Left kidney (tissue), 1 donor: ENCODE measurements at regions not wholly inside any gene's neighbourhood (a gene's known extent, or its start where the extent isn't known, plus 50 kb on each side); places are given as distances from the start of the nearest gene placed in this dataset.
A peak's percentile ranks its signal among the peaks of the same experiment; 100 is the strongest.

Source experiments
- DNase-seq: peaks from one replicate; pipeline ENCODE4 v3.0.0-alpha.2; 2013

DNA sequence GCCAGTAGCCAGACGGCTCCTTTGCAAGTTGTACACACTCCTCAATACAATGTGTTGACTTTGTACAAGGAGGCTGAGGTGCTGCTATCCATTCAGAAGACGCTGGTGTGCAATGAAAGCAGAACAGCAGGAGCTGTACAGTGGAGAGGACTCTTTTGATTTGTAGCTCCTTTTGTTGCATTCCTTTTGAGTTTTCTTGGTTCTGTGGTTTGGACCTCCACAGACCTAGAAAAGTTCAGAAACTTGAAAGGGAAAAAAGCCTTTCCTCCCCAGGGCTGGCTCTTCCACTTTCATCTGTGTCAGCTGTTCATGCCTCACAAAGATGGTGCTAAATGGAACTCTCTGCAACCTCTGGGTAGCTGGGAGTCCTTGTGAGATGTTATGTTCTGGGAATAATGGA is 117.4 kb downstream of the MAT2B start:
- no peak for DNase-seq

DNA sequence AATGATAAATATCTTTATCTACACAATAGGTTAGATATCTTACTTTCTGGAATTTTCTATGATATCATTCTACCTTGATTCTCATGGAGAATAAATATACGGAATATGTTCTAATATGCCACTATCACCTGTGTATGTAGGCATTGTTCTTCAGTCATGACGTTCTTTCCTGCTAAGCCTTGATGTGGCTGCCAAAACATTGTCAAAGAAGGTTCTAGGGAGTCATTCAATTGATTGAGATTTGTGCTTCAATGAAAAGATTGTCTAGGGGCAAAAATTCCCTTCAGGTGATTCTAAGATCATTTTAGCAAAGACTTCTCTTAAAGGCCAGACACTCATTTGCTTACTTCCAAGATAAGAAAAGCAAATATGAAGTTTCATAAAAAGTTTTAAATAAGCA is 118.1 kb downstream of the MAT2B start:
- no peak for DNase-seq

DNA sequence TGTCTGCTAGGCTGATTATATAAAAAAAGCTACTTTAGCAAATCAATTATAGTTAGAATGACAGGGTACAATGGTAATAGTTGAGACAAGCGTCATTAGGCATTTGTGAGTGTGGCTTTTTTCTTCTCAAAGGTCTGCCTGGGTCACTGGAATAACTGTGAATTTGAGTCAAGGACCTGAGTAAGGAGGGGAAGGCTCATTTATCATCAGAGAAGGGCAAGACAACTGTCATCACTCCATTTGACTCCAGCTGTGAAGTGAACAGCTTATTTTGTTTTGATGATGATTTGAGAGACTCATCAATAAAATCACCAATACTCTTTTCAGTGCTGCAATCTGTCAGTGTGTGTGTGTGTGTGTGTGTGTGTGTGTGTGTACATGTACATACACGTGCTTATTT is 118.6 kb downstream of the MAT2B start:
- peak; percentile 6 for DNase-seq

DNA sequence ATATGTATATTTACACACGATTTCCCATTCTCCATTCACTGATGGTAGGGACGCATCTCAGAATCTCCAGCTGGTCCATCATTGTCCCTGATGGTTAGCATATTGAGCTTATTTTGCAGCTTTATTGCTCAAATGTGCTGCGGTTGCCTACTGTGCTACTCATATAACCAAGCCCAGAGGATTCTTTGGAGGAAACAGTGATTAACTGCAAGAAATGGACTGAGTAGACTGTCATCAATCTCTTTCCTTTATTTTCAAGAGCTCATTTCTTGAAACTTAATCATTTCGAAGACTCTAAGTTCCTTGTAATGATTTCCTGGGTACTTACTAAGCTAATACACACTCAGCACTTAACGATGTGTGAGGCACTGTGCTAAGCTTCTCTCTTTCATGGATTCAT is 119.0 kb downstream of the MAT2B start:
- DNase-seq: no peak

DNA sequence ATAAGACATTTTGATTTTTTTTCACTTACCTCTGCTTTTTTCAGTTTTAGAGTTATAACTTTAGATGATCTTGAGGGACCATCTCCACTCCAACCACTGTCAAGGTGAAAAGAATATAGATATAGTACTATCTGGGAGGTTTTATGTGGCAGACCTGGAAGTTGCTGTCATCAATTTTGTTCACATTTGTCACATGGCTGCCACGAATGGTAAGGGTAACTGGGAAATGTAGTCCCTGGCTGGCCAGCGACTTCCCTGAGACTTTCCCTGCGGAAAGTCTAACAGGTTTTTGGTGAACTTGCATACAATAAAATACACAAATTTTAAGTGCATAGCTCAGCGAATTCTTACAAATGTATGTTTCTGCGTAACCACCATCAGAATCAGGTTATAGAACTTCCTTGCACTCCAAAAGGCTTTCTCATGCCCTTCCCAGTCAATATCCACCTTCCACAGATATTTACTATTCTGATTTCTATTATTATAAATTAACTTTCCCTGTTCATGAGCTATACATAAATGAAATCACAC is 121.5 kb downstream of the MAT2B start:
- no peak for DNase-seq

DNA sequence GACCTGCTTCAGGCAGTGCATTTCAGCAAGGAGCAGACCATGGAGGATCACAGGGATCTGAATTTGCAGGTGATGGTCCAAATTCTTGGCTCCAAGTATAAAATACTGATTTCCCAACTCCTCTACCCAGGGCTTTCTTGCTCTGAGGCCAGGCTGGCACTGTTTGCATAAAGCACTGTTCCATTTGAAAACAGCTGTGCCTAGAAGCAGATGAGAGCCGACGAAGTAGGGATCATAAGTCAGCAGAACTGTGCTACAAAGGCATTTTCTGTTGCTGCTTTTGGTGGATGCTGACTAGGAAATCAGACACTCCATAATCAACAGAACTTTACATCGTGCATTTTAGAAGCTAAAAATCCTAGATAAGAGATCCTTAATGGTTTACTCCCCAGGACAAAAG is 126.4 kb downstream of the MAT2B start:
- no peak for DNase-seq

DNA sequence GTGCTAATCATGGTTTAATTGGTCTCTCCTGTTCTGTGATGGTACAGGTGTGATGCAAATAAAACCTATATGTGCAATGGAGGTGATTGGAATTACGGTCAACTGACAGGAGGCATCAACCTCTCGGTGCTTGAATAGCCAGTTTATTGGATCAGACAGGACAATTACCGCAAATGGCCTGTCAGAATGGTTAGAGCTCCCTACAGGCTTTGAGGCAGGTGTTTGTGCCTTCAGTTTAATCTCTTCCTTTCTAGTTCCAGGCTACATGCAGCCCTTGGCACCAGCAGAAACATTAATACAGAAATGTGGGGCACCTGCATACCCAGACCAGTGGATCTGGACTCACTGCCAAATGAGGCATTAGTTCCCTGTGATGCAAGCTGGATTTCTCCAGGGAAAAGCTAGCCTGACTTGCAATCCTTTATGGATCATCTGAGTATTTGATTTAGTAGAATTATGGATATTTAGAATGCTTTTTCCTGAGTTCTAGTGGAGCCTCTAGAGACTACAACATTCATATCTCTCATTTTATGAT is 128.6 kb downstream of the MAT2B start:
- DNase-seq: no peak

DNA sequence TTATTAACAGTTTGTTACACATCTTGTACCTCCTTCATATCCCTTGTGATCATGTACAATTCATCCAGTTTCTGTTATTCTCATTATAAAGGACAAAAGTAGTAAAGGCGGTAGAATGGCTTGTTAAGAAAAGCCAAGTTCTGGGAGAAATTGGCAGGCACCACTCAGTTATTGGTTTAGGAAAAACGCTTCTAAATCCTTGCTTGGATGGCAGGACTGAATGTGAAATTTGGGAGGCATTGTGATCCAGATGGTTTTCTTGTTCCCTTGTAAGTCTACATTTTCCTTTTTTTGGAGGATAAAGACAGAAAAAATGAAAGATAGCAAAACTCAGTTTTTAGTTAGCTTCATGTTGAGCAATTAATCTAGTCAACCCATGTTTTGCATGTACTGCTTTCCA is 130.2 kb downstream of the MAT2B start:
- no peak for DNase-seq

DNA sequence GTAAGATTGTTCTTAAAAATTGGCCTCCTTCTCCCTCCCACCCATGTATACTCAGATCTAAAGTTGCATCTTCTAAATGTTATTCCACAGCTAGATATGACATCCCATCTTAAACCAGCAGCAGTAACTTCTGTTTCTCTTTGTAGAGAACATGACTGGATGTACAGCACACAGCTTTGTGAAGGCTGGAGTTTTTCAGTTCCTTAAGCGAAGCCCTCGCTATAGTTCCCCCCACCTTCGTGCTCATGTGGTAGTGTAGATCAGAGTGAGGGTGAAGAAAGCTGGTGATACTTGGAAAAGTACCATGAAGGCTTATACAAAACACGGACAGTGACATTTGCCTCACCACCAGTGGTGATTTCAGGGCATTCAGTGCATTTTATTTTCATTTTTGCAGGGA is 137.5 kb downstream of the MAT2B start:
- DNase-seq: no peak

DNA sequence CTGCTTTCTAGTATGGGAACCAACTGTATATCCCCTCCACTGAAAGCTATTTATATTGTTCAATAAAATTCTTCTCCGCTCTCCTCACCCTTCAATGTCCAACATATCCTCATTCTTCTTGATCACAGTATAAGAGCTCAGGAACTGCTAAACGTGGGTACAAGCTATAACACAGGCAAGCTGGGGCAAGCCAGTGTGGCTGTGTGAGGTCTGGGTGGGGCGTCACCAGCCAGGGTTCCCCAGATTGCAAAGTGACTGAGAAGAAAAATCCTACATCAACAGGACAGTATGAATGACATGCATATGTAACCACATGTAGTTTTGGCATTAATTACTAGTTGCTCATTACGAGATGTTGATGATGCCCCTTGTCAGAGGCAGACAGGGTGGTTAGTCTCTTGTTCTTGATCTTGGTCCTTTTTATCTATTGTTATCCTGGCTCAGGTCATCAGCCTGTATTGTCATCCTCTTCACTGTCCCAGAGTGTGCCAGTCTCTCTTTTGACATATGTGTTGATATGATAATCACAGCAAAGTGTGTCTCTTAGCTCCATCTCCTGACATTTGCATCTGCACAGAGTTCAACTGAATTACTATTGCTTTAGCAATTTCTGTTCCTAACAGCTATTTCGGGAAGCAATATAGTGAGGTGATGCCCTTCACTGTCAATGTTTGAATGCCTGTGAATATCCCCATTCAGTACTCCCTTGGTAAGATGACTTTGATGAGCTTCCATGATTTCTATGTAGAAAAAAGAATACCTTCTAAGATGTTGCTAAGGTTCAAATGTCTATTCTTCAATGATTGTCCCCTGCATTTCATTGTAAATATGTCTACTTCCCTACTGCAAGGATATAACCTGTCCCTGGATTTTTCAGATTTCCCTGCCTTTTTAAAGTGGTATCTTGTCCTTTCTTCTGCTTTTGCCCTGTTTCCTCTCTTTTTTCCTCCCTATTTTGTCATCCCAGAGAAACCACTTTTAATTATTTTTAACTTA is 140.3 kb downstream of the MAT2B start:
- DNase-seq: no peak

DNA sequence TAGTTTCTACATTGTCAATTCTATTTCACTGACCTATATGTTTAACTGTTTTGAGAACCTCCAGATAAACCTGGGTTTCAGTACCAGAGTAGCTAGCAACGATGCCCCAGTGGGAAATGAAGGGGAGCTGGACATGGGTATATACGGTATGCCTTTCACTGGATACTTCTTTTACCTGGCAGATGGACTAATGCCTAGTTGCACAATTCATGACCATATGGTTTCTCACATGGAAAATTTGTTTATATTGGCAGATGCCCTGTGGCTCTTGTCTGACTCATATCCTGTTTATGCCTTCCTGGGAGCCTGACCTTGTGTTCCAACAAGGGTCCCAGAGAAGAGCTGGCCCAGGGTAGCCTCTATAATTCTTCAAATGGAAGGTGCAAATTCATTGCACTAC is 144.1 kb downstream of the MAT2B start:
- DNase-seq: no peak

DNA sequence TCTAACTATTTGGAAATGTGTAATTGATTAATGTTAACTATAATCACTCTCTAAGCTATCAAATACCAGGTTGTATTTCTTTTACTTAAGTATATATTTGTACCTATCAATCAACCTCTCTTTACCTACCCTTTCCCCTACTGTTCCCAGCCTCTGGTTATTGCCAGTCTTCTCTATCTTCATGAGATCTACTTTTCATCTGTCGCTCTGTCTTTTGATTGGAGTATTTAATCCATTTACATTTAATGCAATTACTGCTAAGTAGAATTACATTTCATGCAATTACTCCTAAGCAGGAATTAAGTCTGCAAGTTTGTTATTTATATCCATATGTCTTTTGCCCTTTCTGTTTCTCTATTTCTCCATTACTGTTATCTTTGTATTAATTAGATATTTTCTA is 148.1 kb downstream of the MAT2B start:
- no peak for DNase-seq

DNA sequence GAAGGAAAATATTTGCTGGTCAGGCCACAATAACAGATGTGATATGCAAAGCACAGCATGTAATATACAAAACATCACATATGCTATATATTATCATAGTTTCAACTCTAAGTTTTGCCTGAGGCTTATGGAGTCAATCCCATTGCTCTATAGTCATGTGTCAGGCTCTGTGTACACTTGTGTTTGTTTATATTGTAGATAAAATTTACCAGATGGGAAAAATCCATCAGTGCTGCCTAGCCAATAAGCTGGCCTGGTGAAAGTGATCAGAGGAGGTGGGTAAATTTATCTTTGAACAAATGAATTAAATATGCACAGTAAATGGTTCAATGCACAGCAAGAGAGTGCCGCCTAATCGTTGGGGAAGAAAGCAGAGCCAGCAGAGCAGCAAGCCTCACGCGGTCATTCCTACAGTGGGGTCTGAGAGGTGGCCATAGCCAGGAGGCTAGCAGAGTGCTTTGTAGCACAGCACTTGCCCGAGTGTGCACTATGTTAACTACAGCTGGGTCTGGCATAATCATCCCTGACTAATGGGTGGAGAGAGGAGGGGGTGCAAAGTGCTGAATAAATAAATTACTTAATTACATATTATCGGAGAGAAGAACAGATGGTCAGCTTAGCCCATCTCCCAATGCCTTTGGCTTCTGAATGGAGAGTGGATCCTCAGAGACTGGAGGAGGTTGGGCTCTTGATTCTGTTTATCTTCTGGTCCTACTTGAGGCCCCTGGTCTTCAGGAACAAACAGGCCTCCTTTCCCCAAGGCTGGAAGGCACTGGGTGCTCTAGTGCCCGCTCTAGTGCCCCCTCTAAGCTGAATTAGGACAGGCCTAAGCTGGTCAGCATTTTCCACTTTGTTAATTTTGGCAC is 153.5 kb downstream of the MAT2B start:
- no peak for DNase-seq

DNA sequence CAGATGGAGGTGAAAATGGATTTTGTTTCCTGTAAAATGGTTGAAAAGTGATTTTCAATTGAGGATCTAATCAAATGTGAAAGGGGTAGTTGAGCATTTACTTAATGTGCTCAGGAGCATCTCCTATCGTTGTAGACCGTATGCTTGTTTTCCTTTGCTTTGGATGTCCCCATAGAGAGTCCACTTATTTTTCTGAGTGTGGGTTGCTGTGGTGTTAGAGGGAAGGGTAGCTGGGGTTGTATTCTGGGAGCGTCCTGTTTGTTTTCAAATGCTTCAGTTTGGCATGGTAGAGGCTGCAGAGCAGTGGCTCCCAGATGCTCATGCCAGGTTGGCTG is 154.1 kb downstream of the MAT2B start:
- DNase-seq: no peak

DNA sequence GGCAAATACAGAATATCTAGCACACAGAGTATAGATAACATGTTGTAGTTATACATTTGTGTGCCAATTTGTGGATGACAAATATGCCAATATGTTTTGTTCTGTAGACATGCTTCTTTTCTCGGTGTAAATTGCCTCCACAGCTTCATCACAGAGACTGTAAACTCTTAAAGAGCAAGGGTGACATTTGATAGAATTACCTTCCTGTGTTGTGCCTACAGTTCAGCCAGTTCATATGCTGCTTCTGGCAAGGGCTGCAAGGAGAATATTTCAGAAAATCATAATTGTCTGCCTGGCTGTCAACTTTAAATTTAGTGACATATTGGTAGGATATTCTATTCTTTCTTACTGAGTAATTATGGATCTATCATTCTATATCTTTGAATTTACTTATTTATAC is 155.1 kb downstream of the MAT2B start:
- DNase-seq: no peak

DNA sequence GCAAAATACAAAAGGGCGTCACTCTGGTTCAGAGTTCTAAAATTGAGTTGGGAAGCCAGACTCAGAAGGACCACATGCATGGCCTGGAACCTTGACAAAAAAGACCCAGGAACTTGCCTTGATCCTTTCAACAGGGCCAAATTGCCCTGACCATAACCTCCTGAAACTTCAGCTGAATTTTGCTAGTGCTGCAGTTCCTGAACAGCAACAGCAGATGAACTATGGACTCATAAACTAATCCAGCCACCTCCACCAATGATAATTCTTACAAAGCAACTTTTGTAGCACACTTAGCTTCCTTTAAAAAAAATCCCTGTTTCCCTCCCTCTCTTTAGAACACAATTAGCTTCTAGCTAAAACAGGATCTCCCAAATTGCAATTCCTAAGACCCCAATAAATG is 155.9 kb downstream of the MAT2B start:
- DNase-seq: no peak

DNA sequence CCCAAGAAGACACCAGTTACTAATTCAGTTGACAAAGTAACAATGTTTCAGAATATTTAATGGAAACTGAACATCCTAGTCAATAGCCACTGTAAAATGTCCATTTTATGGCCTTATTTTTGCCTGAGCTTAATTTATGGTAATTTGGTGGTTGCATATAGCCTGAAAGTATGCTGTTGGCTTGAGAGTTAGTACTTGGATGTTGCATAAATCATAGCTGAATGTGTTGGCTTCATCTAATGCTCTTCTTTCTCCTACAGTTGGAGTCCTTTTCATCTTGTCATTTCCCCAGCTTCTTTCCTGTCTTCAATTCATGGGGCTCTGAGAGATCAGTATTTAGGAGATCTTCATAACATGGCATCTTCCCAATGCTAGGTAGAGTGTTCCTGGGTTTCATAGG is 164.6 kb downstream of the MAT2B start:
- no peak for DNase-seq

DNA sequence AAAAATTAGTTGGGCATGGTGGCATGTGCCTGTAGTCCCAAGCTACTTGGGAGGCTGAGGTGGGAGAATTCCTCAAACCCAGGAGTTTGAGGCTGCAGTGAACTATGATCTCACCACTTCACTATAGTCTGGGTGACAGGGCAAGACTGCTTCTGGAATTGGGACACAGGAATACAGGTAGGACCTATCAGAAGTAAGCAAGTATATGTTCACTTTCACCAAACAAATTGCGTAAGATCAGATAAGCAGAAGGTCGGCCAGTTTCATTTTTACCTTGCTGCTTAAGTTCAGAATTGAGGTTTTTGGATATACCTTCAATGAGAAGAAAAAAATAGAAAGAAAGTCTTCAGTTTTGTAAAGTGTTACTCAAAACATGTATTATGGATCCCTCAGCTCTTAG is 171.7 kb downstream of the MAT2B start:
- no peak for DNase-seq

DNA sequence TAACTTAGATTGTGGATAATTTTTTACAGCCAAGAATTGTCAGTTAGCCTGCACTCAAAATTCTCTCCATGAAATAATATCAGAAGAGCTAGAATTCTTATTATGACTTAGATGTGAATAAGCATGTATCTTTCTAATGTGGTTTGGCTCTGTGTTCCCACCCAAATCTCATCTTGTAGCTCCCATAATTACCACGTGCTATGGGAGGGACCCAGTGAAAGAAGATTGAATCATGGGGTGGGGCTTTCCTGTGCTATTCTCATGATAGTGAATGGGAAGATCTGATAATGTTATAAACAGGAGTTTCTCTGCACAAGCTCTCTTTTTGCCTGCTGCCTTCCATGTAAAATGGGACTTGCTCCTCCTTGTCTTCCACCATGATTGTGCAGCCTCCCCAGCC is 176.8 kb downstream of the MAT2B start:
- no peak for DNase-seq

DNA sequence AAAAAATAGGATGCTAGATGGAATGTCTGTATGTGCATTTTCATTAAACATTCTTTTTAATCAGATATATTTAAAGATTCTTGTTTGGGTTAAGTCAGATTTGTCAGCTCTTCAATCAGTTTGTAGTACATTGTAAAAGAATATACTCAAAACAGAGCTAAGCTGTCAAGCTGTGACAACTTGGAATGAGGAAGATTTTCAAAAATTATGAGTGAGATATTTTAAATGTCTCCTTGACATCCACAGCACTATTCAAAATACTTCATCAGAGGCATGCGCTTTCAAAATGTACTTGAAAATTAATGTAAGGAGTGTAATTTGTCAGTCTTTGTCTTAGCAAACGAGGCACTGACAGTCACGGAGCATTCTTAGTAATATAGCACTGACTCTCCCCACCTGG is 182.0 kb downstream of the MAT2B start:
- no peak for DNase-seq

DNA sequence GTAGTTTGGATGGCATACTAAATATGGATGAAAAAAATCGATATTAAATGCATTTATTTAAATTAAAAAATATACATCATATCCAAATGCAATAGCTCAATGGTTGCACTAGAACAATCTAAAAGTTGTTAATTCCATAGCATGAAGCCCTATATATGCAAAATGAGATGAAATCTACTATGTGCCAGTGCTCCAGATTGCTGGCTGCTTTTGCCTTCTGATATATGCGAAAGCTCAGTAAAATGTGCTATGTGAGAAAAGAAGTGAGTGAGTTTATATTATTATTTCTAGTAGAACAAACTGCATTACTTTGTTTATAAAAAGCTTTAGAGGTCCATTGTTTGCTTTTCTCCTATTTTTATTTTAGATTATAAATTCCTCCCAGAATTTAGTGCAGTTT is 186.7 kb downstream of the MAT2B start:
- DNase-seq: no peak

DNA sequence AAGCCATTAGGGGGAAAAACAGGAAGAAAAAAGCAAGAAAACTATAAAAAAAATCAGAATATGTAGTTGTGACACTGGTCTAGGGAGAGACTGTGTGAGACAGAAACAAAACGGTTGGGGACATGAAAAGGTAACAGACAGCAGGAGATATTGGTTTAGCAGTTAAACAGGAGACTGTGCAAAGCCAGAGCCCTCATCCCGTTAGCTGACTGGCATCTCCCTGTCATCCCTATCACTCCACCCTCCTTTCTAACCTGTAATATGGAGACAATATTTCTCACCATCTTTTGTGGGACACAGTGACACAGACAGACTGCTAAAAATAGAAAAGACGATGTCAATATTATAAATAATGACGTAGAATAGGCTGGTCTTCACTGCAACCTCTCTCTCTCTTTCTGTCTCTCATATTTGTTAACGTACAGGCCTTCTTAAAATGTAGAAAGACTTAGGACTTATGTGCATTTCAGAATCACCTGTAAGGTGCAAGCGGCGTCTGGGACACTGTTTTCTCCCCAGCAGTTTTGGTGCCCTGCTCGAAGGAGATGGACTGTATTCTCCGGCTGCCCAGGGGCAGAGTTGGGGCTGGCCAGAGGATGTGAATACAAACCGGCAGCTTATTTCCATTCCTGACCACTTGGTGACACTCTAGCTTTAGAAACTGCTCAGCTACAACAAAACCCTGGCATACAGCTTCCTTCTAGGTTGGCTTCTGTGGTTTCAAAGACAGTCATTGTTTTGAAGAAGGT is 190.6 kb downstream of the MAT2B start:
- peak; percentile 72 for DNase-seq
